ENCODE measurements at regions not wholly inside any gene's neighbourhood (a gene's known extent, or its start where the extent isn't known, plus 50 kb on each side); places are given as distances from the start of the nearest gene placed in this dataset.

GRCh38 chr2:18501156-18501555, 59.3 kb downstream of the RDH14 start:
- intact Hi-C loops (cut with micrococcal nuclease; ENCODE audit: unreplicated experiment): no loop called here
- H3K9me3 ChIP-seq (ENCODE audit: insufficient read depth, low read depth): no peaks in the 10 kb centered on the region
- CTCF ChIA-PET: no interaction called here

DNA sequence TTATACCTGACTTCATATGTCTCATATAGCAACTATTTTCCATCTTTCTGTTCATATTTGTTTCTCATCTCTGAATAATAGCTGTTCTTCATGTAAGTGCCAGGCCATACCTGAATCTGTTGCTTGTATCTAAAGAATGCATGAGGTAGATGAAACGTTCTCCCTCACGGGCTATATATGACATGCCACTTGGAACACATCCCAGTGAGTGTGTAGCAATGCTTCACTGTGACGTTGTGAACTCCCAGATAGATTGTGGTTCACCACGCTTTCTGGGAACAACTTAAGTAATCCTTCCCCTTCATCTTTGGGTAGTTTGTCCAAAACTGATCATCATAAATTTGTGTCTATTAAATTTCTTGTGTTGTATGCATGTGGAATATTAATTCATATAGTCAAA, 60.1 kb downstream of the RDH14 start:
- POLR2A ChIA-PET (ENCODE audit: unreplicated experiment): no interaction called here
- H2AFZ ChIP-seq: no peak overlapping the region
- no peak overlapping the region for H3K4me3 ChIP-seq
- peaks cover 8% of the 10 kb centered on the region for H3K27me3 ChIP-seq (ENCODE audit: insufficient read depth, low read depth)
- no peak overlapping the region for H3K27ac ChIP-seq
- no peaks in the 10 kb centered on the region for H3F3A ChIP-seq (ENCODE audit: insufficient read depth, low read depth)
- H3K36me3 ChIP-seq (ENCODE audit: low read depth): no peaks in the 10 kb centered on the region
- TF ChIP-seq, protein P1, sequence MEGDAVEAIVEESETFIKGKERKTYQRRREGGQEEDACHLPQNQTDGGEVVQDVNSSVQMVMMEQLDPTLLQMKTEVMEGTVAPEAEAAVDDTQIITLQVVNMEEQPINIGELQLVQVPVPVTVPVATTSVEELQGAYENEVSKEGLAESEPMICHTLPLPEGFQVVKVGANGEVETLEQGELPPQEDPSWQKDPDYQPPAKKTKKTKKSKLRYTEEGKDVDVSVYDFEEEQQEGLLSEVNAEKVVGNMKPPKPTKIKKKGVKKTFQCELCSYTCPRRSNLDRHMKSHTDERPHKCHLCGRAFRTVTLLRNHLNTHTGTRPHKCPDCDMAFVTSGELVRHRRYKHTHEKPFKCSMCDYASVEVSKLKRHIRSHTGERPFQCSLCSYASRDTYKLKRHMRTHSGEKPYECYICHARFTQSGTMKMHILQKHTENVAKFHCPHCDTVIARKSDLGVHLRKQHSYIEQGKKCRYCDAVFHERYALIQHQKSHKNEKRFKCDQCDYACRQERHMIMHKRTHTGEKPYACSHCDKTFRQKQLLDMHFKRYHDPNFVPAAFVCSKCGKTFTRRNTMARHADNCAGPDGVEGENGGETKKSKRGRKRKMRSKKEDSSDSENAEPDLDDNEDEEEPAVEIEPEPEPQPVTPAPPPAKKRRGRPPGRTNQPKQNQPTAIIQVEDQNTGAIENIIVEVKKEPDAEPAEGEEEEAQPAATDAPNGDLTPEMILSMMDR (conservative IDR thresholded peaks at IDR 0.05): no peak
- no peak for TF ChIP-seq EZH2 (IDR thresholded peaks at IDR 0.05; ENCODE audit: low read depth)
- no peaks in the 10 kb centered on the region for H3K9me3 ChIP-seq (ENCODE audit: insufficient read depth, low read depth)
- H3K79me2 ChIP-seq (ENCODE audit: low read depth): no peaks in the 10 kb centered on the region
- CTCF ChIA-PET: no interaction called here
- intact Hi-C loops (cut with micrococcal nuclease; ENCODE audit: unreplicated experiment): no loop called here
- peaks cover 3% of the 10 kb centered on the region; the same call in 1 of the 2 replicates for H3K4me1 ChIP-seq (replicated peaks; ENCODE audit: insufficient read depth)
- no peak overlapping the region for H3K4me2 ChIP-seq
- H4K20me1 ChIP-seq (ENCODE audit: insufficient read depth): no peaks in the 10 kb centered on the region
- no peaks in the 10 kb centered on the region for H3K9me2 ChIP-seq (ENCODE audit: insufficient read depth)
- no TSS peak for BruUV-seq (replicated peaks)
- no peak for DNase-seq

More at GRCh38 chr2:18501156-18501555, 59.3 kb downstream of the RDH14 start:
- no peak for DNase-seq
- Histone ChIP-seq H3K36me3 (ENCODE audit: low read depth) (no peaks in the 10 kb centered on the region), H4K20me1 (ENCODE audit: insufficient read depth) (no peaks in the 10 kb centered on the region), H3F3A (ENCODE audit: insufficient read depth, low read depth) (peaks cover 6% of the 10 kb centered on the region; the same call in 1 of the 2 replicates), H3K4me2 (no peak overlapping the region), H2AFZ (no peak overlapping the region), H3K9me2 (ENCODE audit: insufficient read depth) (no peaks in the 10 kb centered on the region), H3K79me2 (ENCODE audit: low read depth) (no peaks in the 10 kb centered on the region), H3K27ac (no peak overlapping the region), H3K27me3 (ENCODE audit: insufficient read depth, low read depth) (no peaks in the 10 kb centered on the region; the same call in 1 of the 2 replicates), H3K4me1 (replicated peaks; ENCODE audit: insufficient read depth) (peaks cover 11% of the 10 kb centered on the region), H3K4me3 (no peak overlapping the region)
- no peak for TF ChIP-seq EZH2 (IDR thresholded peaks at IDR 0.05; ENCODE audit: low read depth)
- TF ChIP-seq, protein P1 (conservative IDR thresholded peaks at IDR 0.05): no peak
- POLR2A ChIA-PET (ENCODE audit: unreplicated experiment): interaction anchor here (0.7 kb wide), 1 partner anchor 151 kb away, joined by 6 read pairs; no protein-coding TSS in a partner anchor
- BruUV-seq (replicated peaks): no TSS peak

- Histone ChIP-seq H3K79me2 (ENCODE audit: low read depth) (no peaks in the 10 kb centered on the region), H3K9me2 (ENCODE audit: insufficient read depth) (no peaks in the 10 kb centered on the region), H3K27ac (no peak overlapping the region), H3F3A (ENCODE audit: insufficient read depth, low read depth) (no peaks in the 10 kb centered on the region), H3K4me2 (no peak overlapping the region), H3K27me3 (ENCODE audit: insufficient read depth, low read depth) (peaks cover 9% of the 10 kb centered on the region), H3K9me3 (ENCODE audit: insufficient read depth, low read depth) (no peaks in the 10 kb centered on the region), H2AFZ (no peak overlapping the region), H3K4me3 (no peak overlapping the region), H3K36me3 (ENCODE audit: low read depth) (no peaks in the 10 kb centered on the region), H4K20me1 (ENCODE audit: insufficient read depth) (no peaks in the 10 kb centered on the region), H3K4me1 (replicated peaks; ENCODE audit: insufficient read depth) (no peaks in the 10 kb centered on the region)
- no TSS peak for BruUV-seq (replicated peaks)
- no peak for TF ChIP-seq EZH2 (IDR thresholded peaks at IDR 0.05; ENCODE audit: low read depth)
- intact Hi-C loops (cut with micrococcal nuclease; ENCODE audit: unreplicated experiment): no loop called here
- DNase-seq: no peak
- ChIA-PET CTCF (no interaction called here), POLR2A (ENCODE audit: unreplicated experiment) (interaction anchor here (0.7 kb wide), 1 partner anchor 588 kb away, joined by 3 read pairs; no protein-coding TSS in a partner anchor)
Measured at GRCh38 chr2:18498531-18498930, 61.9 kb downstream of the RDH14 start.

DNA sequence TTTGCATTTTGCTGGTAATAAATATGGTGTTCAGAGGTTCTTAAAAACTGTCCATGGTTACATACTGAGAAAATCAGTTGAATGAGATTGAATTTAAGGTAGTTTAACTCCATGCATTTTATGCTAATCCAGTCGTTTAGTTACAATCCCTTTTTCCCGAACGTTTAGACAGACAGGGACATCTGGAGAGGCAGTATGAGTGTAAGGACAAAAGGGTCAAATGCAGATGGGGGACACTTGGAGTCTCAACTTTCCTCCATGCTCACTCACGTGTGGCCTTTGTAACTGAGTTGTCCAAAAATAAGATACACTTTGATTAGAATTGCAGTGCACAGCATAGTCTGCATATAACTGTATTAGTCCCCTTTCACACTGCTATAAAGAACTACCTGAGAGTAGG, 63.9 kb downstream of the RDH14 start:
- no peaks in the 10 kb centered on the region for H3K36me3 ChIP-seq (ENCODE audit: low read depth)
- no peaks in the 10 kb centered on the region for H3K4me1 ChIP-seq (replicated peaks; ENCODE audit: insufficient read depth)
- no peak for DNase-seq
- no peak overlapping the region for H3K27ac ChIP-seq
- CTCF ChIA-PET: no interaction called here
- intact Hi-C loops (cut with micrococcal nuclease; ENCODE audit: unreplicated experiment): no loop called here
- H2AFZ ChIP-seq: no peak overlapping the region
- BruUV-seq (replicated peaks): no TSS peak
- no peaks in the 10 kb centered on the region for H3K9me2 ChIP-seq (ENCODE audit: insufficient read depth)
- H3K4me2 ChIP-seq: no peak overlapping the region
- H3K79me2 ChIP-seq (ENCODE audit: low read depth): no peaks in the 10 kb centered on the region
- TF ChIP-seq, protein P1 (conservative IDR thresholded peaks at IDR 0.05): no peak
- TF ChIP-seq EZH2 (IDR thresholded peaks at IDR 0.05; ENCODE audit: low read depth): no peak
- H3K27me3 ChIP-seq (ENCODE audit: insufficient read depth, low read depth): peaks cover 9% of the 10 kb centered on the region
- POLR2A ChIA-PET (ENCODE audit: unreplicated experiment): no interaction called here
- H3K9me3 ChIP-seq (ENCODE audit: insufficient read depth, low read depth): no peaks in the 10 kb centered on the region
- no peak overlapping the region for H3K4me3 ChIP-seq
- H3F3A ChIP-seq (ENCODE audit: insufficient read depth, low read depth): no peaks in the 10 kb centered on the region
- no peaks in the 10 kb centered on the region for H4K20me1 ChIP-seq (ENCODE audit: insufficient read depth)

Data from PC-9 (cell line).